Spinal cord (tissue), 9 donors: ENCODE measurements at regions not wholly inside any gene's neighbourhood (a gene's known extent, or its start where the extent isn't known, plus 50 kb on each side); places are given as distances from the start of the nearest gene placed in this dataset.

Source experiments
- DNase-seq, 6 donors: peaks; one replicate each; pipeline versions ENCODE4 v3.0.0 to v3.0.0-alpha.2; 2013 to 2015; ENCODE audit warnings: low spot score in 6 of 6, low read depth in 4 of 6
- H3K27ac ChIP-seq: one replicate; pipeline ENCODE4 v1.5.1; 2013; ENCODE audit warnings: low read depth, low read length, control low read depth
- H3K27me3 ChIP-seq: one replicate; pipeline ENCODE4 v1.6.1; 2013; ENCODE audit warnings: low read length; ENCODE audit not compliant: control insufficient read depth, insufficient read depth
- H3K36me3 ChIP-seq: one replicate; pipeline ENCODE4 v1.6.1; 2013; ENCODE audit warnings: low read length; ENCODE audit not compliant: control insufficient read depth, insufficient read depth
- H3K4me1 ChIP-seq: one replicate; pipeline ENCODE4 v1.6.1; 2013; ENCODE audit warnings: low read length; ENCODE audit not compliant: control insufficient read depth, insufficient read depth
- H3K4me3 ChIP-seq: one replicate; pipeline ENCODE4 v1.5.1; 2013; ENCODE audit warnings: low read depth, low read length, control low read depth
- H3K9me3 ChIP-seq: one replicate; pipeline ENCODE4 v1.6.1; 2013; ENCODE audit warnings: low read length; ENCODE audit not compliant: control insufficient read depth, insufficient read depth
- WGBS: methylation state at CpG from one replicate; pipeline ENCODE4 v1.1.5; 2013; ENCODE audit warnings: missing lambda C conversion rate; ENCODE audit not compliant: insufficient coverage; 5-methylcytosine and 5-hydroxymethylcytosine counted together
- donor health status: healthy.

- no peak overlapping the region for H3K27ac ChIP-seq
- H3K4me3 ChIP-seq, result no peak overlapping the region
- no peaks in the 10 kb centered on the region for H3K27me3 ChIP-seq
- no peaks in the 10 kb centered on the region for H3K4me1 ChIP-seq
- H3K36me3 ChIP-seq, result no peaks in the 10 kb centered on the region
- 86% methylated on average over 1 of the region's 2 CpGs for WGBS
- DNase-seq, result peak in 1 of 6 donors; percentile 32
- no peaks in the 10 kb centered on the region for H3K9me3 ChIP-seq
These were observed 237.1 kb downstream of the DMRTA1 start for GRCh38 chr9:22683700-22684075.

- H3K4me1 ChIP-seq, result no peaks in the 10 kb centered on the region
- no peak for DNase-seq
- 94% methylated on average over 2 of the region's 2 CpGs for WGBS
These were observed 246.5 kb downstream of the DMRTA1 start for GRCh38 chr9:22693156-22693555.

GRCh38 chr9:22700171-22700570, 253.5 kb downstream of the DMRTA1 start:
- no peaks in the 10 kb centered on the region for H3K27me3 ChIP-seq

More at GRCh38 chr9:22693156-22693555, 246.5 kb downstream of the DMRTA1 start:
- Histone ChIP-seq H3K4me3 (no peak overlapping the region), H3K36me3 (no peaks in the 10 kb centered on the region), H3K9me3 (no peaks in the 10 kb centered on the region), H3K27me3 (no peaks in the 10 kb centered on the region), H3K27ac (no peak overlapping the region)

DNA sequence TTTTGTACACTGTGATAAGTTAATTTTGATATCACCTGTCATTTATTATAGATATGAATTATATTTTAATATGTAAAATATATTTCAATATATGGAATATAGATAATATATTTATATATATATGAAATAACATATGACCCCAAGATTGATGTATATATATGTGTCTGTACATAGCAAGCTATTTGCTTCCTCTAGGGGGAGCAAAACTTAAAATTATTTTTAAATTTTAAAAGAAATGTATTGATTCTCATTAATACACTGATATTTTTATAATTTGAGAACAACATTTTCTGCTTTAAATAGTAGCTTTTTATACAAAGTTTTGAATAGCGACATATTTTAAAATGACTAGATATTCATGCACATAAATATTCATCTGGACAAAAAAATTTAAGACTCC, 272.0 kb downstream of the DMRTA1 start:
- Histone ChIP-seq H3K9me3 (no peaks in the 10 kb centered on the region), H3K4me3 (no peak overlapping the region), H3K36me3 (no peaks in the 10 kb centered on the region), H3K4me1 (no peaks in the 10 kb centered on the region), H3K27me3 (no peaks in the 10 kb centered on the region), H3K27ac (no peak overlapping the region)
- whole genome bisulfite sequencing, result no CpG with 5 or more reads among the region's 1 CpG
- DNase-seq, result no peak

More at GRCh38 chr9:22700171-22700570, 253.5 kb downstream of the DMRTA1 start:
- Histone ChIP-seq H3K36me3 (no peaks in the 10 kb centered on the region), H3K27ac (no peak overlapping the region), H3K4me3 (no peak overlapping the region), H3K4me1 (no peaks in the 10 kb centered on the region), H3K9me3 (no peaks in the 10 kb centered on the region)
- peak in 2 of 6 donors; percentile 29 to 56 for DNase-seq

DNA sequence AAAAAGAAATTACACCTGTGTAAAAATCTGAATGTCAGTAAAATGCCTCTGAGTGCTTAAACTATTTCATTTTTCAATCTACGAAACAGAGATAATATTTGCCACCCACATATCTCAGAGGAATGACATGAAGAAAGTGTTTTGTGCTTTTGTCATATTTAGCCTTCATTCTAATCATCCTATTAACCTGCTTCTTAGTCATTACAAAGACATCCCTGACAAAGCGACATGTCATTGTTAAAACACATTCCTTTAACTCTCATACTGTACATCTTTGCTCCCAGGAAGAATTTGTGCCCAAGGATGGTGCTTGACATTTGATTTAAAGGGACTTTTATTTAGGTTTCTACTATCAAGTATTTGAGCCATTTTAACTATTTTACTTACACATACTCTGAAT, 275.9 kb downstream of the DMRTA1 start:
- Histone ChIP-seq H3K27me3 (no peaks in the 10 kb centered on the region), H3K36me3 (no peaks in the 10 kb centered on the region), H3K27ac (no peak overlapping the region), H3K4me1 (no peaks in the 10 kb centered on the region), H3K9me3 (no peaks in the 10 kb centered on the region), H3K4me3 (no peak overlapping the region)
- DNase-seq, result no peak
- WGBS, result no CpG with 5 or more reads among the region's 2 CpGs

DNA sequence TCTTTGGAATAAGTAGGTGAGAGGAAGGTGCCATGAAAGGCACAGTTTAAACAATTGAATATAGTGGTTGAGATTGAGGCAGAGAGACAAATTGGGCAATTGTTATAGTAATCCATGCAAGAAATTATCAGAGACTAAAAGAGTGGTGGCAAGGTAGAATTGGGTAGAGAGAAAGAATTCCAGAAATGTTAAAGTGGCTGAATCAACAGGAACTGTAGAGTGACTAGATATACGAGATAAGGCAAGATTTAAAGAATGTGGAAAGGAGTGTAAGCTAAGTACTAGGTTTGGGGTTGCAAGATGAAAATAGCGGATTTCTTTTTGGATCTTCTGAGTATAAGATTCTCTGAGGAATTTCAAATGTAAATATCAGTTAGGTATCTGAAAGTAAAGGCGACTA, 285.2 kb downstream of the DMRTA1 start:
- no peaks in the 10 kb centered on the region for H3K27me3 ChIP-seq
- no peaks in the 10 kb centered on the region for H3K9me3 ChIP-seq
- no peaks in the 10 kb centered on the region for H3K4me1 ChIP-seq
- DNase-seq, result no peak
- WGBS, result 94% methylated on average over 1 of the region's 3 CpGs
- H3K36me3 ChIP-seq, result no peaks in the 10 kb centered on the region
- no peak overlapping the region for H3K27ac ChIP-seq
- H3K4me3 ChIP-seq, result no peak overlapping the region

DNA sequence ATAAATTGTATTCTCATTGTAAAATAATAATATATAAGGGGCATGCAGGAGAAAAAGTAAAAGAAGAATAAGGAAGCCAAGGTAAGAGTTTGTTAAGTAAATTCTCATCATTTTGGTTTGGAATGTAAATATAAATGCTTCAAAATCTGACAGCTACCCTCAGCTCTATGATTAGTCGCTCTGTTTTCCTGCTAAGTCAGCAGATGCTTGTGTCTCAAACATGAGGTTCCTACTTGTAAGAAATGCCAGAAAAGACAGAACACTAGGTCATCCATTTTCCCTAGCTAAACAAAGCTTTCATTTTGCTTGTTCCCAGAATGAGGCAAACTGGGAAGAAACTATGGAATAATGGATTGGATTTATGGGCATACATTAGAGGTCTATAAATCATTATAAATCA, 293.1 kb downstream of the DMRTA1 start:
- peak in 1 of 6 donors; percentile 5 for DNase-seq
- no peaks in the 10 kb centered on the region for H3K9me3 ChIP-seq
- H3K4me1 ChIP-seq, result no peaks in the 10 kb centered on the region
- no peak overlapping the region for H3K4me3 ChIP-seq
- no CpG with 5 or more reads among the region's 1 CpG for WGBS
- H3K36me3 ChIP-seq, result no peaks in the 10 kb centered on the region
- H3K27ac ChIP-seq, result no peak overlapping the region
- no peaks in the 10 kb centered on the region for H3K27me3 ChIP-seq

GRCh38 chr9:22740781-22741180, 294.2 kb downstream of the DMRTA1 start:
- H3K27me3 ChIP-seq, result no peaks in the 10 kb centered on the region
- H3K4me1 ChIP-seq, result no peaks in the 10 kb centered on the region
- no peaks in the 10 kb centered on the region for H3K9me3 ChIP-seq
- H3K4me3 ChIP-seq, result no peak overlapping the region
- H3K27ac ChIP-seq, result no peak overlapping the region
- no peaks in the 10 kb centered on the region for H3K36me3 ChIP-seq
- peak in 1 of 6 donors; percentile 15 for DNase-seq
- WGBS, result no CpG with 5 or more reads among the region's 1 CpG

DNA sequence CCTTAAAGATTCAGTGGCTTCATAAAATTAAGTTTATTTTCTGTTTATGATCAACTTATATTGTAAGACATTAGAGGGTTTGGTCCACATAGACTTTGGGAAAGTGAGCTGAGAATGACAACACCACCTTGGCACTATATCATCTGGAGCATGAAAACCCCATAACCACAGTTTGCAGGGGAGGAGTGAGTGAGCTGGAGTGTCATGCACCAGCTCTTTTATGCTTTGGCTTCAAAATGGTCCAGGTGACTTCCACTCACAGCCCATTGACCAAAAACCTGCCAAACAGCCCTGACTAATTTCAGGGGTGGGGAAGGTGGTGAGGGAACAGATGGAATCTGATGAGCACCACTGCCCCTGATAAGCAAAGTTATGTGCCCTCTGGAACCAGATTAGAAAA, 295.8 kb downstream of the DMRTA1 start:
- Histone ChIP-seq H3K9me3 (no peaks in the 10 kb centered on the region), H3K36me3 (no peaks in the 10 kb centered on the region), H3K27ac (no peak overlapping the region), H3K4me1 (no peaks in the 10 kb centered on the region), H3K27me3 (no peaks in the 10 kb centered on the region), H3K4me3 (no peak overlapping the region)
- no peak for DNase-seq

- no CpG with 5 or more reads among the region's 3 CpGs for WGBS
- Histone ChIP-seq H3K36me3 (no peaks in the 10 kb centered on the region), H3K27me3 (no peaks in the 10 kb centered on the region), H3K27ac (no peak overlapping the region), H3K4me1 (no peaks in the 10 kb centered on the region), H3K9me3 (no peaks in the 10 kb centered on the region), H3K4me3 (no peak overlapping the region)
- peak in 2 of 6 donors; percentile 6 to 23 for DNase-seq
These were observed 327.0 kb downstream of the DMRTA1 start for GRCh38 chr9:22773501-22774220.
